Stomach (tissue), 4 donors: ENCODE measurements at regions not wholly inside any gene's neighbourhood (a gene's known extent, or its start where the extent isn't known, plus 50 kb on each side); places are given as distances from the start of the nearest gene placed in this dataset.

Experiments
- EP300 ChIP-seq: sonication (generic); formaldehyde crosslinking; IDR thresholded peaks from one replicate; pipeline ENCODE4 v1.6.1; 2017; ENCODE audit warnings: antibody characterized with exemption
- POLR2AphosphoS5 ChIP-seq, 3 donors: sonication (generic); formaldehyde crosslinking; IDR thresholded peaks; one replicate each; pipeline ENCODE4 v1.6.1; 2016; ENCODE audit warnings: antibody characterized with exemption in 3 of 3
- TF ChIP-seq, protein P1 (sequence below), 7 experiments: fragments of 450-650 bp in 4 of 7; fragments of 200-600 bp in 3 of 7; sonication (generic) in 3 of 7; IDR thresholded peaks; one replicate each; pipeline ENCODE4 v1.5.1; 2016 to 2019; ENCODE audit warnings: antibody characterized with exemption in 7 of 7, control low read depth in 2 of 7, mild to moderate bottlenecking in 1 of 7

DNA sequence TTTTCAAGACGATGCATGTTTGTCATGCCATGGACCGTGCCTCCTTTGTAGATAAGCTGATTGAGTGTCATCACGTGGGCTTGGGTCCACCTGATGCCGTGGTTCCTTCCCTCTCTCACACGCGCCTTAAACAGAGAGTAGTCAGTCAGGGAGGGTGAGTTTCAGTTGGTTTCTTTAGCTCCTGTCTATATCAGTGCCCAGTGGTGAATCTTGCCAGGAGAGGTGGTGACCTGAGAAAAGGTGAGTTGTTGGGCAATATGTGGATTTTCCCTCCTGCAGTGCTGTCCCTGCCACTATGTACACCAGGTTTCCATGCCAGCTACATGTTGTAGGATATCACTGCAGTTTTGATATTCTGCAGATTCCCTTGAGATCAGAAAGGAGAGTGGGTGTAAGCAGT lies 129.7 kb downstream of the LAT start:
- TF ChIP-seq POLR2AphosphoS5 (IDR thresholded peaks at IDR 0.05): no peak
- TF ChIP-seq, protein P1, sequence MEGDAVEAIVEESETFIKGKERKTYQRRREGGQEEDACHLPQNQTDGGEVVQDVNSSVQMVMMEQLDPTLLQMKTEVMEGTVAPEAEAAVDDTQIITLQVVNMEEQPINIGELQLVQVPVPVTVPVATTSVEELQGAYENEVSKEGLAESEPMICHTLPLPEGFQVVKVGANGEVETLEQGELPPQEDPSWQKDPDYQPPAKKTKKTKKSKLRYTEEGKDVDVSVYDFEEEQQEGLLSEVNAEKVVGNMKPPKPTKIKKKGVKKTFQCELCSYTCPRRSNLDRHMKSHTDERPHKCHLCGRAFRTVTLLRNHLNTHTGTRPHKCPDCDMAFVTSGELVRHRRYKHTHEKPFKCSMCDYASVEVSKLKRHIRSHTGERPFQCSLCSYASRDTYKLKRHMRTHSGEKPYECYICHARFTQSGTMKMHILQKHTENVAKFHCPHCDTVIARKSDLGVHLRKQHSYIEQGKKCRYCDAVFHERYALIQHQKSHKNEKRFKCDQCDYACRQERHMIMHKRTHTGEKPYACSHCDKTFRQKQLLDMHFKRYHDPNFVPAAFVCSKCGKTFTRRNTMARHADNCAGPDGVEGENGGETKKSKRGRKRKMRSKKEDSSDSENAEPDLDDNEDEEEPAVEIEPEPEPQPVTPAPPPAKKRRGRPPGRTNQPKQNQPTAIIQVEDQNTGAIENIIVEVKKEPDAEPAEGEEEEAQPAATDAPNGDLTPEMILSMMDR (IDR thresholded peaks at IDR 0.05): no peak
- TF ChIP-seq EP300: no peak
